ENCODE measurements at regions not wholly inside any gene's neighbourhood (a gene's known extent, or its start where the extent isn't known, plus 50 kb on each side); places are given as distances from the start of the nearest gene placed in this dataset.

DNA sequence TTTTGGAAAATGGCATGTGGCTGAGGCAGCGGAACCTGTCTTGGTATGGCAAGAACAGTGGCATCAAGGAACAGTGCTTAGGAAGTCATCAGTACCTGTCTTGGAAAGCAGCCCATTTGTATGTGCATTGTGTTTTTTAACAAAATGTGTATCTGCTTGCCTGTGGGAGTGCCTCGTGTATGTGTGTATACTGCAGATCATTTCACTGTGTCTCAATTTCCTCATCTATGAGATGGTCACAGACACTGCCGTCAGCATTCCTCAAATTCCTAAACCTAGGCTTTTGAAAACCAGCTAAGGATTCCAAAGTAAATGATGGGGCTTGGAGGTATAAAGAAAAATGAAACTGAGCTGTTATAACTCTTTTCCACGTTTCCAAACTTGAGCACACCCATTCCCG, 441.3 kb downstream of the RND3 start:
- TF ChIP-seq POLR2A (IDR thresholded peaks at IDR 0.05), result no peak
- TF ChIP-seq, protein P1, sequence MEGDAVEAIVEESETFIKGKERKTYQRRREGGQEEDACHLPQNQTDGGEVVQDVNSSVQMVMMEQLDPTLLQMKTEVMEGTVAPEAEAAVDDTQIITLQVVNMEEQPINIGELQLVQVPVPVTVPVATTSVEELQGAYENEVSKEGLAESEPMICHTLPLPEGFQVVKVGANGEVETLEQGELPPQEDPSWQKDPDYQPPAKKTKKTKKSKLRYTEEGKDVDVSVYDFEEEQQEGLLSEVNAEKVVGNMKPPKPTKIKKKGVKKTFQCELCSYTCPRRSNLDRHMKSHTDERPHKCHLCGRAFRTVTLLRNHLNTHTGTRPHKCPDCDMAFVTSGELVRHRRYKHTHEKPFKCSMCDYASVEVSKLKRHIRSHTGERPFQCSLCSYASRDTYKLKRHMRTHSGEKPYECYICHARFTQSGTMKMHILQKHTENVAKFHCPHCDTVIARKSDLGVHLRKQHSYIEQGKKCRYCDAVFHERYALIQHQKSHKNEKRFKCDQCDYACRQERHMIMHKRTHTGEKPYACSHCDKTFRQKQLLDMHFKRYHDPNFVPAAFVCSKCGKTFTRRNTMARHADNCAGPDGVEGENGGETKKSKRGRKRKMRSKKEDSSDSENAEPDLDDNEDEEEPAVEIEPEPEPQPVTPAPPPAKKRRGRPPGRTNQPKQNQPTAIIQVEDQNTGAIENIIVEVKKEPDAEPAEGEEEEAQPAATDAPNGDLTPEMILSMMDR (IDR thresholded peaks at IDR 0.05), result no peak
- Histone ChIP-seq H3K36me3 (ENCODE audit: low read depth, missing control alignments) (no peaks in the 10 kb centered on the region), H3K4me1 (no peaks in the 10 kb centered on the region), H3K27me3 (no peaks in the 10 kb centered on the region), H3K4me3 (no peak overlapping the region), H3K27ac (no peak overlapping the region), H3K9me3 (no peaks in the 10 kb centered on the region)
- intact Hi-C loops (cut with DNase I; ENCODE audit: low total_unique reads), result no loop called here
- DNase-seq, result no peak
- WGBS, 2 donors, result 87 to 92% methylated on average over 5 of the region's 5 CpGs

DNA sequence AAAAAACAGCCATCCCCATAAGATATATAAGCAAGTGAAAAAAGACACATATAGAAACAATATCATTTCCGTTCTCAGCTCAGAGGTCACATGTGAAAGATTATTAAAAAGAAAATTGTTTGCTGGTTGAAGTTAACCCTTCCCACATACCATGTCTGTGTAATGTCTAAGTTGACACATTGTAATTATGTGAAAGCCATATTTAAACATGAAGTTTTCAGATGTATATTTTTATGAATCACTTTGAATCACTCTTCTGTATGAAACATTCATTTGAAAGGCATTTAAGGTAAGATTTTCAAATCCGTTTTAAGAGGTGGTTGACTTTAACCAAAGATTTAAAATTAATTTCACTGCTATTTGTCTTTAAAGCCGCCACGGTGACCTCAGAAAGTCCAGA, 441.9 kb downstream of the RND3 start:
- Histone ChIP-seq H3K4me1 (no peaks in the 10 kb centered on the region), H3K27me3 (no peaks in the 10 kb centered on the region), H3K4me3 (no peak overlapping the region), H3K36me3 (ENCODE audit: low read depth, missing control alignments) (no peaks in the 10 kb centered on the region), H3K27ac (no peak overlapping the region), H3K9me3 (no peaks in the 10 kb centered on the region)
- TF ChIP-seq, protein P1 (IDR thresholded peaks at IDR 0.05), result no peak
- TF ChIP-seq POLR2A (IDR thresholded peaks at IDR 0.05), result no peak
- intact Hi-C loops (cut with DNase I; ENCODE audit: low total_unique reads), result no loop called here
- 86 to 92% methylated on average over 4 of the region's 4 CpGs for WGBS, 2 donors
- DNase-seq, result no peak

DNA sequence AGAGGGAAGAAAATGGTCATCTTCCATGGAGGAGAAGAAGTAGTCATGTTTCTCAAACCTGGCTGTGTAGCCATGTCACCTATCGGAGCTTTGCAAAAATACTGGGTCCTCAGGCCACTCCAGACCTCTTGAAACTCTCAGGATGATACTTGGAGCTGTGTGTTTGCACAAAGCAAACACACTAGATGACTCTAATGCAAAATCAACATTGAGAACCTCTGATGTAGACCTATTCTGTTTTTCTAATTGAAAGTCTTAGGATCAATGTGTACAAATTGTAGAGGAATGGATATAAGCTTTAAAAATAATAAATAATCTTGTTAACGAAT, 444.3 kb downstream of the RND3 start:
- WGBS, 2 donors, result 86 to 90% methylated on average over 2 of the region's 2 CpGs
- Histone ChIP-seq H3K27ac (no peak overlapping the region), H3K9me3 (no peaks in the 10 kb centered on the region), H3K27me3 (no peaks in the 10 kb centered on the region), H3K4me1 (no peaks in the 10 kb centered on the region), H3K36me3 (ENCODE audit: low read depth, missing control alignments) (no peaks in the 10 kb centered on the region), H3K4me3 (no peak overlapping the region)
- no peak for DNase-seq
- intact Hi-C loops (cut with DNase I; ENCODE audit: low total_unique reads), result no loop called here
- no peak for TF ChIP-seq POLR2A (IDR thresholded peaks at IDR 0.05)
- TF ChIP-seq, protein P1 (IDR thresholded peaks at IDR 0.05), result no peak

DNA sequence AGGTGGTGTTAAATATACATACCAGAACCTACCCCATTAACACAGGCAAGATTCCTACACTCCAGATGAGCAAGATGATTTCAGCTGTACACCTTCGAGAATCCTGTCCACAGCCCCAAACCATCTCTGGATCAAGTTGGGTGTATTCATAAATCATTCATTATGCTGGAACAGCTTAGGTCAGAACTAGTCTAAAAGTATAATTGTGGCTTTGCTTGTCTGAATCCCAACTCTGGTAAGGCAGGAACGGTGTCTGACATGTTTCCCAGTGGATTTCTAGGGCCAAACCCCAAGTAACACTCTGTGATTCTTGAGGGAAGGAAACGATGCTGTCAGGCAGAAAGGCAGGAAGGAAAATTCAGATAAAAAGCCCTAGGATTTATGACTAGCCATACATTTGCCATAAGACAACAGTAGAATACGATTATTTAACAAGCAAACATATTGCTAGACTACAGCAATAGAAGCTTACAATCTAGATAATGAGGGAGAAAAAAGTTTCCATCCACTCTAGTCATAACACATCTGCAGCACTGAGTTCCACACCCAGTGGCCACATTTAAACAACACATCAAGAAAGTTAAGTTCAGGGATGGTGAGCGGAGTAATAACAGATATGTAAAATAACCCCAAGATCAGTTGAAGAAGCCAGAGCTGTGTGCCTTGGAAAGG, 444.8 kb downstream of the RND3 start:
- WGBS, 2 donors, result 81 to 82% methylated on average over 5 of the region's 5 CpGs

More for the DNA sequence above, 444.8 kb downstream of the RND3 start:
- no peaks in the 10 kb centered on the region for H3K4me1 ChIP-seq
- no peak for DNase-seq
- no peaks in the 10 kb centered on the region for H3K9me3 ChIP-seq
- H3K27me3 ChIP-seq, result no peaks in the 10 kb centered on the region
- H3K4me3 ChIP-seq, result no peak overlapping the region
- TF ChIP-seq, protein P1 (IDR thresholded peaks at IDR 0.05), result no peak
- H3K36me3 ChIP-seq (ENCODE audit: low read depth, missing control alignments), result no peaks in the 10 kb centered on the region
- H3K27ac ChIP-seq, result no peak overlapping the region
- intact Hi-C loops (cut with DNase I; ENCODE audit: low total_unique reads), result no loop called here
